HEK293 (cell line): ENCODE measurements at regions not wholly inside any gene's neighbourhood (a gene's known extent, or its start where the extent isn't known, plus 50 kb on each side); places are given as distances from the start of the nearest gene placed in this dataset.
A peak's percentile ranks its signal among the peaks of the same experiment; 100 is the strongest.

Experiments
- CTCF ChIA-PET: fragments of 350-600 bp; formaldehyde crosslinking; extraction: SDS; loops from one replicate; lab custom pipeline; 2021; ENCODE audit warnings: antibody characterized with exemption; lab: Yijun Ruan, JAX
- POLR2A ChIA-PET: fragments of 300-600 bp; formaldehyde crosslinking; extraction: SDS; loops from one replicate; lab custom pipeline; 2020; ENCODE audit warnings: antibody characterized with exemption, inconsistent platforms; lab: Yijun Ruan, JAX
- H3K27ac ChIP-seq: fragments of 200-500 bp; sonication (Bioruptor generic); 2 replicates; pipeline ENCODE4 v1.5.1; 2014; ENCODE audit warnings: low read depth, low read length, control low read depth, inconsistent platforms; ENCODE audit errors: extremely low read depth
- H3K36me3 ChIP-seq, 2 experiments: fragments of 200-500 bp in 1 of 2; sonication (Bioruptor generic) in 1 of 2; 1 replicate in 1 of 2; 2 replicates in 1 of 2; pipeline ENCODE4 v1.5.1; 2014 to 2017; ENCODE audit warnings: inconsistent platforms in 2 of 2, low read length in 2 of 2; ENCODE audit not compliant: control insufficient read depth in 2 of 2, insufficient read depth in 1 of 2
- H3K4me1 ChIP-seq: fragments of 200-500 bp; sonication (Bioruptor generic); 2 replicates; pipeline ENCODE4 v1.5.1; 2014; ENCODE audit warnings: mild to moderate bottlenecking, low read length, inconsistent platforms; ENCODE audit not compliant: control insufficient read depth, insufficient read depth
- H3K4me3 ChIP-seq: 2 replicates; pipeline ENCODE4 v1.5.1; 2011; ENCODE audit warnings: low read depth, mild to moderate bottlenecking, control low read depth, low read length, moderate library complexity
- H3K9me3 ChIP-seq: fragments of 200-500 bp; sonication (Bioruptor generic); 2 replicates; pipeline ENCODE4 v1.5.1; 2014; ENCODE audit warnings: low read depth, low read length, inconsistent platforms; ENCODE audit not compliant: control insufficient read depth, insufficient read depth
- EGR2 ChIP-seq: fragments of 450-650 bp; formaldehyde crosslinking; IDR thresholded peaks from 2 replicates; pipeline ENCODE4 v1.5.1; 2016; ENCODE audit warnings: low read depth, missing biosample characterization, missing genetic modification characterization
- GFI1B ChIP-seq: fragments of 450-650 bp; formaldehyde crosslinking; IDR thresholded peaks from 2 replicates; pipeline ENCODE4 v1.5.1; 2016; ENCODE audit warnings: missing biosample characterization, missing genetic modification characterization
- KLF1 ChIP-seq: fragments of 450-650 bp; formaldehyde crosslinking; IDR thresholded peaks from 2 replicates; pipeline ENCODE4 v1.5.1; 2016; ENCODE audit warnings: missing biosample characterization, missing genetic modification characterization
- SP2 ChIP-seq: fragments of 450-650 bp; formaldehyde crosslinking; IDR thresholded peaks from 2 replicates; pipeline ENCODE4 v1.5.1; 2016; ENCODE audit warnings: missing biosample characterization, missing genetic modification characterization
- WT1 ChIP-seq: fragments of 450-650 bp; formaldehyde crosslinking; IDR thresholded peaks from 2 replicates; pipeline ENCODE4 v1.5.1; 2016; ENCODE audit warnings: missing biosample characterization, missing genetic modification characterization
- YY1 ChIP-seq: fragments of 450-650 bp; formaldehyde crosslinking; IDR thresholded peaks from 2 replicates; pipeline ENCODE4 v1.5.1; 2018; ENCODE audit warnings: missing biosample characterization, missing genetic modification characterization
- YY2 ChIP-seq: fragments of 450-650 bp; formaldehyde crosslinking; IDR thresholded peaks from 2 replicates; pipeline ENCODE4 v1.5.1; 2016; ENCODE audit warnings: missing biosample characterization, missing genetic modification characterization
- ZBTB17 ChIP-seq: fragments of 450-650 bp; formaldehyde crosslinking; IDR thresholded peaks from 2 replicates; pipeline ENCODE4 v1.5.1; 2016; ENCODE audit warnings: missing biosample characterization, missing genetic modification characterization
- ZNF2 ChIP-seq: fragments of 450-650 bp; formaldehyde crosslinking; IDR thresholded peaks from 2 replicates; pipeline ENCODE4 v1.5.1; 2016; ENCODE audit warnings: missing biosample characterization, missing genetic modification characterization
- ZNF223 ChIP-seq: fragments of 450-650 bp; formaldehyde crosslinking; IDR thresholded peaks from 2 replicates; pipeline ENCODE4 v1.5.1; 2016; ENCODE audit warnings: missing biosample characterization, missing genetic modification characterization
- ZNF335 ChIP-seq: fragments of 450-650 bp; formaldehyde crosslinking; conservative IDR thresholded peaks from 2 replicates; pipeline ENCODE4 v1.5.1; 2016; ENCODE audit warnings: missing biosample characterization, missing genetic modification characterization
- ZNF341 ChIP-seq: fragments of 450-650 bp; formaldehyde crosslinking; IDR thresholded peaks from 2 replicates; pipeline ENCODE4; 2016; ENCODE audit warnings: low read depth, missing biosample characterization, missing genetic modification characterization
- ZNF560 ChIP-seq: fragments of 450-650 bp; formaldehyde crosslinking; IDR thresholded peaks from 2 replicates; pipeline ENCODE4 v1.5.1; 2017; ENCODE audit warnings: missing biosample characterization, missing genetic modification characterization, borderline replicate concordance
- ZNF660 ChIP-seq: fragments of 450-650 bp; IDR thresholded peaks from 2 replicates; pipeline ENCODE4 v1.5.1; 2018; ENCODE audit warnings: missing biosample characterization, mild to moderate bottlenecking, missing genetic modification characterization
- ZNF707 ChIP-seq: fragments of 450-650 bp; formaldehyde crosslinking; IDR thresholded peaks from 2 replicates; pipeline ENCODE4 v1.5.1; 2016; ENCODE audit warnings: missing biosample characterization, missing genetic modification characterization
- ZNF776 ChIP-seq: fragments of 450-650 bp; formaldehyde crosslinking; IDR thresholded peaks from 2 replicates; pipeline ENCODE4 v1.5.0; 2017; ENCODE audit warnings: missing biosample characterization, missing genetic modification characterization, borderline replicate concordance
- ZNF785 ChIP-seq: fragments of 450-650 bp; formaldehyde crosslinking; IDR thresholded peaks from 2 replicates; pipeline ENCODE4 v1.5.1; 2016; ENCODE audit warnings: missing biosample characterization, missing genetic modification characterization
- ZNF792 ChIP-seq: fragments of 450-650 bp; formaldehyde crosslinking; IDR thresholded peaks from 2 replicates; pipeline ENCODE4 v1.5.1; 2016; ENCODE audit warnings: missing biosample characterization, missing genetic modification characterization
- TF ChIP-seq, protein P1 (sequence below): fragments of 450-650 bp; formaldehyde crosslinking; IDR thresholded peaks from 2 replicates; pipeline ENCODE4 v1.5.1; 2016; ENCODE audit warnings: missing biosample characterization, missing genetic modification characterization
- TF ChIP-seq, protein P2 (sequence below): fragments of 450-650 bp; formaldehyde crosslinking; IDR thresholded peaks from 2 replicates; pipeline ENCODE4 v1.5.1; 2016; ENCODE audit warnings: missing biosample characterization, missing genetic modification characterization, low read depth
- TF ChIP-seq, protein P3 (sequence below): fragments of 450-650 bp; formaldehyde crosslinking; optimal IDR thresholded peaks from 2 replicates; pipeline ENCODE3; 2016; ENCODE audit warnings: missing biosample characterization, mild to moderate bottlenecking, missing genetic modification characterization
- TF ChIP-seq, protein P4 (sequence below): fragments of 450-650 bp; formaldehyde crosslinking; IDR thresholded peaks from 2 replicates; pipeline ENCODE4 v1.5.1; 2016; ENCODE audit warnings: missing biosample characterization, missing genetic modification characterization
- TF ChIP-seq, protein P5 (sequence below): fragments of 450-650 bp; formaldehyde crosslinking; IDR thresholded peaks from 2 replicates; pipeline ENCODE4 v1.5.1; 2016; ENCODE audit warnings: missing biosample characterization, missing genetic modification characterization
- TF ChIP-seq, protein P6 (sequence below): fragments of 450-650 bp; formaldehyde crosslinking; IDR thresholded peaks from 2 replicates; pipeline ENCODE4 v1.5.1; 2016; ENCODE audit warnings: missing biosample characterization, missing genetic modification characterization

DNA sequence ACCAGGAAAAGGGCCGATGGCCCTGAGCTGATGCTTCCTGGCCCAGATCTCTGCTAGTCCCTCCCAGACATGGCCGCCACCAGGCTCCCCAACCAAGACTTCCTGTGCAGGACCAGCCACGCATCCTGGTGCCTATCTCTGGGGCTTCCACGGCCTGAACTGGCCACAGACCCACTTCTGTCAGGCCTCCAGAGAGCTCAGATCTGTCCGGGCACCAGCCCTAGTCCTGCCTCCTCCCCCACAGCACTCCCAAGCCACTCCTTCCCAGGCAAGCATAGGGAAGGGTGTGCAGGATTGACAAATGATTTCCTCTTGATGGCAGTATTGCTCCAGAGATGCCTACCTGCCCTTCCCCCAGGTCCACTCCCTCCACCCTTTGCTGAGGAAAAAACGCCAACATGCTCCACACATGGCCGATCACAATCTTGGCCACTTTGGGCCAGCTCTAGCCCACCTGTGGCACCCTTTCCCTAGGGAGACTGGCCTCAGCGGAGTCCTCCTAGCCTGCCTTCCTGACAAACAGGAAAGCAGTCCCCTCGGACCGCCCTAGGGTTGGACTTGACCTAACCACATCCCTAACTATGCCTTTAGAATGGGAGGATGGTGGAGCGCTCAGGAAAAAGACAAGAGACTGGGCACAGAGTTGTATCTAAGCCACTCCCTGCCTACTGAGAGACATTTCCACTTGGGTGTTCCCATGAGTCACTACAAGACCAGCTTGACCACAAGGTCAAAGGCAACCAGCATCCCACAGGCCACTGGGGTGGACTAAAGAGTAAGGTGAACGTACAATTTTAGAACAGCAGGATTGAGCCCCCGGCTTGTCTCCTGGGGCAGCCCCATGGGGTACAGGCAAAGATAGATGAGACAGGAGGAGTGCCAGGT is 277.5 kb upstream of the AGTR2 start (continued):
- no peak for TF ChIP-seq ZNF776 (tag by site-specific recombination)
- TF ChIP-seq ZNF785: no peak
- TF ChIP-seq EGR2 (tag by site-specific recombination): peak; percentile 20; the same call in 1 of the 2 replicates
- TF ChIP-seq ZNF223: no peak
- TF ChIP-seq, protein P1, sequence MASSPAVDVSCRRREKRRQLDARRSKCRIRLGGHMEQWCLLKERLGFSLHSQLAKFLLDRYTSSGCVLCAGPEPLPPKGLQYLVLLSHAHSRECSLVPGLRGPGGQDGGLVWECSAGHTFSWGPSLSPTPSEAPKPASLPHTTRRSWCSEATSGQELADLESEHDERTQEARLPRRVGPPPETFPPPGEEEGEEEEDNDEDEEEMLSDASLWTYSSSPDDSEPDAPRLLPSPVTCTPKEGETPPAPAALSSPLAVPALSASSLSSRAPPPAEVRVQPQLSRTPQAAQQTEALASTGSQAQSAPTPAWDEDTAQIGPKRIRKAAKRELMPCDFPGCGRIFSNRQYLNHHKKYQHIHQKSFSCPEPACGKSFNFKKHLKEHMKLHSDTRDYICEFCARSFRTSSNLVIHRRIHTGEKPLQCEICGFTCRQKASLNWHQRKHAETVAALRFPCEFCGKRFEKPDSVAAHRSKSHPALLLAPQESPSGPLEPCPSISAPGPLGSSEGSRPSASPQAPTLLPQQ (tag by site-specific recombination): peak; percentile 85
- peak; percentile 59 for TF ChIP-seq SP2 (tag by site-specific recombination)
- TF ChIP-seq, all 188 proteins: peak for 66

DNA sequence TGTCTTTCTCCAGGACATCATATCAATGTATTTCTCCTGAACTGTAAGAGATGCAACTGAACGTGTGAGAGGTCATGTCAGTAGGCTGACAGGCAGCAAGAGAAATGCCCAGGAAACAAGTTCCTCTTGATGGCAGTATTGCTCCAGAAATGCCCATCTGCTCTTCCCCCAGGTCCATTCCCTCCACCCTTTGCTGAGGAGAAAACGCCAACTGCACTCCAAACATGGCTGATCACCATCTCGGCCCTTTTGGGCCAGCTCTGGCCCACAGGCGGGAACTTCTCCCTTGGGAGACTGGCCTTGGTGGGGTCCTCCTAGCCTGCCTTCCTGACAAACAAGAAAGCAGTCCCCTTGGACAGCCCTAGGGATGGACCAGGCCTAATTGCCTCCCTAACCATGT is 276.5 kb upstream of the AGTR2 start:
- Histone ChIP-seq H3K36me3 (peaks cover 0 to 7% of the 10 kb centered on the region in 2 experiments; a peak in 1 of 3 replicates), H3K9me3 (no peaks in the 10 kb centered on the region), H3K27ac (no peak overlapping the region), H3K4me1 (no peaks in the 10 kb centered on the region), H3K4me3 (no peak overlapping the region)
- ChIA-PET CTCF (interaction anchor here (0.6 kb wide), 2 partner anchors 58 to 1605 kb away, joined by 3 to 4 read pairs; no protein-coding TSS in a partner anchor), POLR2A (no interaction called here)
- TF ChIP-seq, protein P2, sequence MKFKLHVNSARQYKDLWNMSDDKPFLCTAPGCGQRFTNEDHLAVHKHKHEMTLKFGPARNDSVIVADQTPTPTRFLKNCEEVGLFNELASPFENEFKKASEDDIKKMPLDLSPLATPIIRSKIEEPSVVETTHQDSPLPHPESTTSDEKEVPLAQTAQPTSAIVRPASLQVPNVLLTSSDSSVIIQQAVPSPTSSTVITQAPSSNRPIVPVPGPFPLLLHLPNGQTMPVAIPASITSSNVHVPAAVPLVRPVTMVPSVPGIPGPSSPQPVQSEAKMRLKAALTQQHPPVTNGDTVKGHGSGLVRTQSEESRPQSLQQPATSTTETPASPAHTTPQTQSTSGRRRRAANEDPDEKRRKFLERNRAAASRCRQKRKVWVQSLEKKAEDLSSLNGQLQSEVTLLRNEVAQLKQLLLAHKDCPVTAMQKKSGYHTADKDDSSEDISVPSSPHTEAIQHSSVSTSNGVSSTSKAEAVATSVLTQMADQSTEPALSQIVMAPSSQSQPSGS (tag by site-specific recombination): no peak
- TF ChIP-seq ZNF792 (tag by site-specific recombination) (no peak), YY1 (tag by site-specific recombination) (peak; percentile 59; the same call in 1 of the 2 replicates), WT1 (tag by site-specific recombination) (no peak), ZNF335 (tag by site-specific recombination) (no peak; the same call in 1 of the 2 replicates), ZNF707 (no peak), ZNF2 (tag by site-specific recombination) (no peak), GFI1B (tag by site-specific recombination) (no peak), ZNF660 (tag by site-specific recombination) (no peak), ZNF776 (tag by site-specific recombination) (no peak), KLF1 (tag by site-specific recombination) (no peak; the same call in 1 of the 2 replicates), ZNF341 (tag by site-specific recombination) (peak; percentile 70), ZBTB17 (peak; percentile 34; the same call in 1 of the 2 replicates), YY2 (tag by site-specific recombination) (peak; percentile 40; the same call in 1 of the 2 replicates), ZNF560 (tag by site-specific recombination) (no peak)
- TF ChIP-seq, protein P1 (tag by site-specific recombination): peak; percentile 43; the same call in 1 of the 2 replicates
- TF ChIP-seq, protein P3, sequence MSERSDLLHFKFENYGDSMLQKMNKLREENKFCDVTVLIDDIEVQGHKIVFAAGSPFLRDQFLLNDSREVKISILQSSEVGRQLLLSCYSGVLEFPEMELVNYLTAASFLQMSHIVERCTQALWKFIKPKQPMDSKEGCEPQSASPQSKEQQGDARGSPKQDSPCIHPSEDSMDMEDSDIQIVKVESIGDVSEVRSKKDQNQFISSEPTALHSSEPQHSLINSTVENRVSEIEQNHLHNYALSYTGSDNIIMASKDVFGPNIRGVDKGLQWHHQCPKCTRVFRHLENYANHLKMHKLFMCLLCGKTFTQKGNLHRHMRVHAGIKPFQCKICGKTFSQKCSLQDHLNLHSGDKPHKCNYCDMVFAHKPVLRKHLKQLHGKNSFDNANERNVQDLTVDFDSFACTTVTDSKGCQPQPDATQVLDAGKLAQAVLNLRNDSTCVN (tag by site-specific recombination): no peak
- TF ChIP-seq, protein P4, sequence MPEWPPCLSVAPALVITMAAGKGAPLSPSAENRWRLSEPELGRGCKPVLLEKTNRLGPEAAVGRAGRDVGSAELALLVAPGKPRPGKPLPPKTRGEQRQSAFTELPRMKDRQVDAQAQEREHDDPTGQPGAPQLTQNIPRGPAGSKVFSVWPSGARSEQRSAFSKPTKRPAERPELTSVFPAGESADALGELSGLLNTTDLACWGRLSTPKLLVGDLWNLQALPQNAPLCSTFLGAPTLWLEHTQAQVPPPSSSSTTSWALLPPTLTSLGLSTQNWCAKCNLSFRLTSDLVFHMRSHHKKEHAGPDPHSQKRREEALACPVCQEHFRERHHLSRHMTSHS (tag by site-specific recombination): no peak
- TF ChIP-seq, protein P5, sequence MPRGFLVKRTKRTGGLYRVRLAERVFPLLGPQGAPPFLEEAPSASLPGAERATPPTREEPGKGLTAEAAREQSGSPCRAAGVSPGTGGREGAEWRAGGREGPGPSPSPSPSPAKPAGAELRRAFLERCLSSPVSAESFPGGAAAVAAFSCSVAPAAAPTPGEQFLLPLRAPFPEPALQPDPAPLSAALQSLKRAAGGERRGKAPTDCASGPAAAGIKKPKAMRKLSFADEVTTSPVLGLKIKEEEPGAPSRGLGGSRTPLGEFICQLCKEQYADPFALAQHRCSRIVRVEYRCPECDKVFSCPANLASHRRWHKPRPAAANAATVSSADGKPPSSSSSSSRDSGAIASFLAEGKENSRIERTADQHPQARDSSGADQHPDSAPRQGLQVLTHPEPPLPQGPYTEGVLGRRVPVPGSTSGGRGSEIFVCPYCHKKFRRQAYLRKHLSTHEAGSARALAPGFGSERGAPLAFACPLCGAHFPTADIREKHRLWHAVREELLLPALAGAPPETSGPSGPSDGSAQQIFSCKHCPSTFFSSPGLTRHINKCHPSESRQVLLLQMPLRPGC: 0 out of 2 replicates have a peak, but pooled peaks have one; percentile 33
- TF ChIP-seq, protein P6, sequence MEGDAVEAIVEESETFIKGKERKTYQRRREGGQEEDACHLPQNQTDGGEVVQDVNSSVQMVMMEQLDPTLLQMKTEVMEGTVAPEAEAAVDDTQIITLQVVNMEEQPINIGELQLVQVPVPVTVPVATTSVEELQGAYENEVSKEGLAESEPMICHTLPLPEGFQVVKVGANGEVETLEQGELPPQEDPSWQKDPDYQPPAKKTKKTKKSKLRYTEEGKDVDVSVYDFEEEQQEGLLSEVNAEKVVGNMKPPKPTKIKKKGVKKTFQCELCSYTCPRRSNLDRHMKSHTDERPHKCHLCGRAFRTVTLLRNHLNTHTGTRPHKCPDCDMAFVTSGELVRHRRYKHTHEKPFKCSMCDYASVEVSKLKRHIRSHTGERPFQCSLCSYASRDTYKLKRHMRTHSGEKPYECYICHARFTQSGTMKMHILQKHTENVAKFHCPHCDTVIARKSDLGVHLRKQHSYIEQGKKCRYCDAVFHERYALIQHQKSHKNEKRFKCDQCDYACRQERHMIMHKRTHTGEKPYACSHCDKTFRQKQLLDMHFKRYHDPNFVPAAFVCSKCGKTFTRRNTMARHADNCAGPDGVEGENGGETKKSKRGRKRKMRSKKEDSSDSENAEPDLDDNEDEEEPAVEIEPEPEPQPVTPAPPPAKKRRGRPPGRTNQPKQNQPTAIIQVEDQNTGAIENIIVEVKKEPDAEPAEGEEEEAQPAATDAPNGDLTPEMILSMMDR: peak; percentile 91
